HCT116 (cell line): ENCODE measurements at regions not wholly inside any gene's neighbourhood (a gene's known extent, or its start where the extent isn't known, plus 50 kb on each side); places are given as distances from the start of the nearest gene placed in this dataset.

ENCODE experiments used
- ATF3 ChIP-seq: IDR thresholded peaks from 2 replicates; pipeline ENCODE4 v1.6.1; 2012
- EZH2phosphoT487 ChIP-seq: fragments of 200-600 bp; IDR thresholded peaks from 2 replicates; pipeline ENCODE4 v1.6.1; 2018; ENCODE audit warnings: antibody characterized with exemption, borderline replicate concordance
- FOSL1 ChIP-seq: IDR thresholded peaks from 2 replicates; pipeline ENCODE4 v1.6.1; 2012; ENCODE audit warnings: low read depth
- POLR2A ChIP-seq: IDR thresholded peaks from 2 replicates; pipeline ENCODE4 v1.7.0; 2011; ENCODE audit warnings: borderline replicate concordance; ENCODE audit not compliant: insufficient read depth, insufficient read length; ENCODE audit errors: extremely low read depth
- POLR2AphosphoS5 ChIP-seq: IDR thresholded peaks from 2 replicates; pipeline ENCODE4 v1.6.1; 2011; ENCODE audit warnings: mild to moderate bottlenecking, low read depth, low read length, moderate library complexity
- RAD21 ChIP-seq: IDR thresholded peaks from 2 replicates; pipeline ENCODE4 v1.6.1; 2012; ENCODE audit warnings: low read depth, mild to moderate bottlenecking
- SP1 ChIP-seq: IDR thresholded peaks from 2 replicates; pipeline ENCODE4 v1.6.1; 2012; ENCODE audit warnings: low read depth
- ZFX ChIP-seq: fragments of 450-650 bp; IDR thresholded peaks from 2 replicates; pipeline ENCODE4 v1.6.1; 2017
- ZNF274 ChIP-seq: fragments of 200-500 bp; sonication (Bioruptor generic); IDR thresholded peaks from 2 replicates; pipeline ENCODE4 v1.6.1; 2014; ENCODE audit warnings: mild to moderate bottlenecking, low read depth, low read length, inconsistent platforms
- TF ChIP-seq, protein P1 (sequence below), 3 experiments: fragments of 200-600 bp in 1 of 3; sonication (generic) in 1 of 3; IDR thresholded peaks in 2 of 3; conservative IDR thresholded peaks in 1 of 3; 2 replicates each; pipeline ENCODE4 v1.5.1; 2012 to 2017; ENCODE audit warnings: low read depth in 2 of 3, low read length in 2 of 3, antibody characterized with exemption in 1 of 3, borderline replicate concordance in 1 of 3, control low read depth in 1 of 3, mild to moderate bottlenecking in 1 of 3, mixed read lengths in 1 of 3, mixed run types in 1 of 3, moderate library complexity in 1 of 3; ENCODE audit not compliant: insufficient read depth in 1 of 3
- TF ChIP-seq, protein P2 (sequence below): IDR thresholded peaks from 2 replicates; pipeline ENCODE4 v1.6.1; 2011; ENCODE audit warnings: mild to moderate bottlenecking, low read length, moderate library complexity; ENCODE audit not compliant: insufficient replicate concordance; ENCODE audit errors: extremely low read depth

GRCh38 chr5:98540056-98540455 is 233.4 kb upstream of the RGMB start:
- TF ChIP-seq POLR2AphosphoS5 (no peak), POLR2A (no peak), FOSL1 (no peak), RAD21 (no peak), ZNF274 (no peak), ATF3 (no peak), ZFX (no peak), EZH2phosphoT487 (no peak), SP1 (no peak)
- TF ChIP-seq, protein P1, sequence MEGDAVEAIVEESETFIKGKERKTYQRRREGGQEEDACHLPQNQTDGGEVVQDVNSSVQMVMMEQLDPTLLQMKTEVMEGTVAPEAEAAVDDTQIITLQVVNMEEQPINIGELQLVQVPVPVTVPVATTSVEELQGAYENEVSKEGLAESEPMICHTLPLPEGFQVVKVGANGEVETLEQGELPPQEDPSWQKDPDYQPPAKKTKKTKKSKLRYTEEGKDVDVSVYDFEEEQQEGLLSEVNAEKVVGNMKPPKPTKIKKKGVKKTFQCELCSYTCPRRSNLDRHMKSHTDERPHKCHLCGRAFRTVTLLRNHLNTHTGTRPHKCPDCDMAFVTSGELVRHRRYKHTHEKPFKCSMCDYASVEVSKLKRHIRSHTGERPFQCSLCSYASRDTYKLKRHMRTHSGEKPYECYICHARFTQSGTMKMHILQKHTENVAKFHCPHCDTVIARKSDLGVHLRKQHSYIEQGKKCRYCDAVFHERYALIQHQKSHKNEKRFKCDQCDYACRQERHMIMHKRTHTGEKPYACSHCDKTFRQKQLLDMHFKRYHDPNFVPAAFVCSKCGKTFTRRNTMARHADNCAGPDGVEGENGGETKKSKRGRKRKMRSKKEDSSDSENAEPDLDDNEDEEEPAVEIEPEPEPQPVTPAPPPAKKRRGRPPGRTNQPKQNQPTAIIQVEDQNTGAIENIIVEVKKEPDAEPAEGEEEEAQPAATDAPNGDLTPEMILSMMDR (IDR thresholded peaks at IDR 0.05 in 2 of 3, conservative IDR thresholded peaks at IDR 0.05 in 1 of 3; ENCODE audit: borderline replicate concordance in 1 of 3, insufficient read depth in 1 of 3, low read depth in 2 of 3, low read length in 2 of 3): no peak
- TF ChIP-seq, protein P2, sequence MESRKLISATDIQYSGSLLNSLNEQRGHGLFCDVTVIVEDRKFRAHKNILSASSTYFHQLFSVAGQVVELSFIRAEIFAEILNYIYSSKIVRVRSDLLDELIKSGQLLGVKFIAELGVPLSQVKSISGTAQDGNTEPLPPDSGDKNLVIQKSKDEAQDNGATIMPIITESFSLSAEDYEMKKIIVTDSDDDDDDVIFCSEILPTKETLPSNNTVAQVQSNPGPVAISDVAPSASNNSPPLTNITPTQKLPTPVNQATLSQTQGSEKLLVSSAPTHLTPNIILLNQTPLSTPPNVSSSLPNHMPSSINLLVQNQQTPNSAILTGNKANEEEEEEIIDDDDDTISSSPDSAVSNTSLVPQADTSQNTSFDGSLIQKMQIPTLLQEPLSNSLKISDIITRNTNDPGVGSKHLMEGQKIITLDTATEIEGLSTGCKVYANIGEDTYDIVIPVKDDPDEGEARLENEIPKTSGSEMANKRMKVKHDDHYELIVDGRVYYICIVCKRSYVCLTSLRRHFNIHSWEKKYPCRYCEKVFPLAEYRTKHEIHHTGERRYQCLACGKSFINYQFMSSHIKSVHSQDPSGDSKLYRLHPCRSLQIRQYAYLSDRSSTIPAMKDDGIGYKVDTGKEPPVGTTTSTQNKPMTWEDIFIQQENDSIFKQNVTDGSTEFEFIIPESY: no peak
